ENCODE measurements at regions not wholly inside any gene's neighbourhood (a gene's known extent, or its start where the extent isn't known, plus 50 kb on each side); places are given as distances from the start of the nearest gene placed in this dataset.

GRCh38 chr4:125140966-125141495, 173.7 kb upstream of the FAT4 start:
- no peak for DNase-seq

- no peak for DNase-seq
These were observed 179.1 kb upstream of the FAT4 start for GRCh38 chr4:125135652-125136051.

GRCh38 chr4:125132729-125133128, 182.0 kb upstream of the FAT4 start:
- DNase-seq = no peak

- DNase-seq = no peak
These were observed 182.7 kb upstream of the FAT4 start for GRCh38 chr4:125131891-125132680.

- DNase-seq = no peak
These were observed 189.5 kb upstream of the FAT4 start for GRCh38 chr4:125125276-125125675.

- DNase-seq = no peak
These were observed 191.1 kb upstream of the FAT4 start for GRCh38 chr4:125123570-125124109.

GRCh38 chr4:125121581-125121980, 193.2 kb upstream of the FAT4 start:
- no peak for DNase-seq

- DNase-seq = no peak
These were observed 198.3 kb upstream of the FAT4 start for GRCh38 chr4:125116431-125116830.

- no peak for DNase-seq
These were observed 198.8 kb upstream of the FAT4 start for GRCh38 chr4:125115941-125116340.

GRCh38 chr4:125115476-125115875, 199.3 kb upstream of the FAT4 start:
- DNase-seq = no peak

- no peak for DNase-seq
These were observed 202.2 kb upstream of the FAT4 start for GRCh38 chr4:125112536-125112935.

GRCh38 chr4:125111323-125111722, 203.4 kb upstream of the FAT4 start:
- DNase-seq = no peak

GRCh38 chr4:125105561-125105960, 209.2 kb upstream of the FAT4 start:
- no peak for DNase-seq

GRCh38 chr4:125104616-125105015, 210.1 kb upstream of the FAT4 start:
- peak in 1 of 51 donors; percentile 16 for DNase-seq

- no peak for DNase-seq
These were observed 213.0 kb upstream of the FAT4 start for GRCh38 chr4:125101719-125102118.

GRCh38 chr4:125097729-125098128, 217.0 kb upstream of the FAT4 start:
- no peak for DNase-seq

- no peak for DNase-seq
These were observed 218.1 kb upstream of the FAT4 start for GRCh38 chr4:125096662-125097061.

- DNase-seq = no peak
These were observed 223.2 kb upstream of the FAT4 start for GRCh38 chr4:125091541-125091940.

- no peak for DNase-seq
These were observed 223.7 kb upstream of the FAT4 start for GRCh38 chr4:125091101-125091500.

GRCh38 chr4:125084608-125085007, 230.1 kb upstream of the FAT4 start:
- DNase-seq = no peak

GRCh38 chr4:125082729-125083417, 231.9 kb upstream of the FAT4 start:
- DNase-seq = no peak

- DNase-seq = no peak
These were observed 242.5 kb upstream of the FAT4 start for GRCh38 chr4:125072269-125072668.

GRCh38 chr4:125070861-125071260, 243.9 kb upstream of the FAT4 start:
- no peak for DNase-seq
